ENCODE measurements at regions not wholly inside any gene's neighbourhood (a gene's known extent, or its start where the extent isn't known, plus 50 kb on each side); places are given as distances from the start of the nearest gene placed in this dataset.
A peak's percentile ranks its signal among the peaks of the same experiment; 100 is the strongest.
"Not testable (repeated sequence)": the region's sequence is repeated elsewhere in the genome, so short reads cannot be mapped to it uniquely, and the experiment has no call there.

DNA sequence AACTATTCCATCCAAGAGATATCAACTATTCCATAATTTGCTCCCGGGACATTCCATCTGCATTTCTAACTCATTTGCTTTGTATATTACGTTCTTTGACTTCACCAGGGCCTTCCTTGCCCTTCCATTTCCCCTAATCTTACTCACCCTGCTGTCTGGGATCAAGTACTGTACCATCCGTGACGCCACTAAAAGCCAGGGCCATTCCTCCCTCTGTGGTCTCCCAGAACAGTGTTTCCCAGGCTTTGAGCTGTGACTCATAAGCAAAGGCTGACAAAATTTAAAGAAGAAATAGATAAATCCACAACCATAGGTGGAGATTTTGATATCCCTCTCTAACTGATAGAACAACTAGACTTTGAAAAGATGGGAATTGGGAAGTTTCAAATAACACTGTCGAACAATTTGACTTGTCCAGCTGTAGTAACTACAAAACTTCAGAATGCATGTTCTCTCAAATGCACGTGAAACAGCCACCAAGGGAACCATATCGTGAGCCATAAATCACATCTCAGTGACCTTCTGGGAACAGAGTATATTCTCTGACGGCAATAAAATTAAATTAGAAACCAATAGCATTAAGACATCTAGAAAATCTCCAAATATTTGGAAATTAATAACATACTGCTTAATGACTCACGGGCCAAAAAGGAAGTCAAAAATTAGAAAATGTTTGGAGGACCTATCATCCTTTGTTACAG is 501.0 kb downstream of the SETD4 start:
- no peak for DNase-seq

DNA sequence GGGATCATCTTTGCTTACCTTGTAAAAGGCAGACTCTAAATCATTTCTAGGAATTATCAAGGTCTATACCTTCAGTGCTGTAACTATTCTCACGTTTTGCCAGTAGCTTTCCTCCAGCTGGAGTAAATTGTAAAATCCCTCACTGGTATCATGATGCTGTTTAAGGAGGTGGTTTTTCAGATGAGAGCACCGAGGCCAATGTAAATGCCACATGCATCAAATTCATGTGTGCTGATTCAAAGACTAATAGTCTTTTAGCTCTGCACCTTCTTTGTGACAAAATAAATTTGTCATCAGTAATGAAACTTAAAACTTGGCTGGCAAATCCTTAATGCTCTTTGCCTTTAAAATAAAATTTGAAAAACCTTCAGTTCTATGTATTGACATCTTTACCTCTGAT is 503.8 kb downstream of the SETD4 start:
- DNase-seq: no peak

DNA sequence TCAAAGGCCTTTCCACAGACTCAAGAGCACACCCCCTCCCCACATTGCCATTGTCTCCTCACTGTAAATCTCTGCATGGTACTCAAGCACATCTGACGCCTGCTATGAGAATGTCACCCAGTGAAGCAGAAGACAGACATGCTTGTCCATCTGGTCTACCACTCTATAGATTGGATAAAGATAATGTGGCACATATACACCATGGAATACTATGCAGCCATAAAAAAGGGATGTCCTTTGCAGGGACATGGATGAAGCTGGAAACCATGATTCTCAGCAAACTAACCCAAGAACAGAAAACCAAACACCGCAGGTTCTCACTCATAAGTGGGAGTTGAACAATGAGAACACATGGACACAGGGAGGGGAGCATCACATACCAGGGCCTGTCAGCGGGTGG is 503.4 kb upstream of the RUNX1 start:
- DNase-seq: not testable (repeated sequence)

DNA sequence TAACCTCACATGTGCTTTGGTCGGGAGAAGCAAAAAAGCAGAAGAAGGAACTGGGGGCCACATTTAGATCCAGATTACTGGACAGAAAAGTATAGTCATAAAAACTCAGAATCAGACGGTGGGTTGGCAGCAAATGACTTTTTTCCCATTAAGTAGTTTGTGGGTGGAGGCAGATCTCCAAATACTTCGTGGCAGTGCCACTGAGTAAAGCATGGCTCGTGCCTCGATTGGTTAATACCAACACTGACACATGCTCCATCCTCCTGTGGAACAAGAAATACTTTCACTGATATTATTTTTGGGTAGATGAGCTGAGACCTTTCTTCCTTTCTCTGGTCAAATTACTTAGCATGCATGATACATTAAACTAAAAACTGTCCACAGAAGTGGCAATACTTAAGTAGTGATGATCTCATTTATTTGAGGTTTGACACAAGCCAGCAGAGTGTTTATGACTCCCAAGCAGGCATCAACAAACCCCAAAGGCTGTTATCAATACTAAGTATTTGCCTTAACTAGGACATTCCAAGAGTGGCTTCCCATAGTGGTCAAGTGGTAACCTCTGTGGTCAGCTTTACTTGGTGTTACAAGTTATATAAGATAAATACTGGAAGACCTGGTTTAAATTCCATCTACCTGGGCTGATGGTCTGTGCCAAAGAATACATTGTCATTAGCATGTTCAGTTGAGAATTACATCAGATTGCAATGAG is 500.0 kb upstream of the RUNX1 start:
- no peak for DNase-seq

DNA sequence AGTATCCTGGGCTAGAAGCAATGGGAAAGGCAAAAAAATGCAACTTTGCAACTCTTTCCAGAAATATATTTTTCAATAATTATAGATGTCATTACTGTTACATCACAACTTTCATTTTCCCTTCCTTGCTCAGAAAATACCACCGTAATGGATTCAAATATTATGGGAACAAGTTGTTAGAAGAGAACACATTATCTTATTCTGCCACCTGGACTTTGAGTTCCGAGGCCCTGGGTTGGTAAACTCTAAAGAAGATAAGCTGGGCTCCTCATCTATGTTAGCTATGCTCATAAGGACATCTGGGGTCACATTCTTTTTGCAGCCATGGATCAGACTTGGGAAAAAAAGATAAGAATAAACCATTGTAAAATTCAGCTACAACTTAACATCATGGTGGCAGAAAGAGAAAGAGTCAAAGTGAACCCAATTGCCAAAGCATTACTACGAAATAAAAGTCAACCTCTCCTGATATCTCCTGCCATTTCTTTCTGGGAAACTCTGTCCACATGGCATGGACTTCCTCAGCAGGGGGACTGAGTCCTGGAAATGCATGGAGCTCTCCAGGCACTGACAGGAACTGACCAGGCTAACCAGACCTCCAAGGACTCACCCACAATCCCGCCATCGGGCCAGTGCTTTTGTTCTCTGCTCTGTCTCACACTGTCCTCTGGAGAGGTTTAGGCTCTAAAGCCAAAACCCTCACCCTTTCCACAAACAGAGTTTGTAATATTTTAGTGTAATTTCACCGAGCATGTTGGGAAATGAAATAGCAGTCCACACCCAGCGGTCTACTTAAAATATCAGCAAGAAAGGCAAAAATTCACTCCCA is 499.1 kb upstream of the RUNX1 start:
- DNase-seq: no peak

DNA sequence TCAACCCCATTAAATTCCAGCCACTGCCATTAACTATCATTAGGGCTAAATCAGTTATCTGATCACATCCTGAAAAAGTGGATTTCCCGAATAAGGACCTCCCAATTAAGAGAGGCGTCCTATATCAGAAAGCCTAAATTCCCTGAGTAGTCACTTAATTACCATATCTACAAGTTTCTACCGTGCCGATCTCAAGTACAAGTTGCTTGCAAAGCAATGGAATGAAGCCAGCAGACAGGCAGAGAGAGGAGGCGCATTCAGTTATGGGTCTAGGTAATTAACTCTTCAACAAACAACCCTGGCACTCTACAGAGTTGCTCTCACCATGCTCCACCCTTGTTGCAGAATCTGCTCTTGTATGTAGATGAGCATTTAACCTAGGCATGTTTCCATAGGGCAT is 494.6 kb upstream of the RUNX1 start:
- no peak for DNase-seq

DNA sequence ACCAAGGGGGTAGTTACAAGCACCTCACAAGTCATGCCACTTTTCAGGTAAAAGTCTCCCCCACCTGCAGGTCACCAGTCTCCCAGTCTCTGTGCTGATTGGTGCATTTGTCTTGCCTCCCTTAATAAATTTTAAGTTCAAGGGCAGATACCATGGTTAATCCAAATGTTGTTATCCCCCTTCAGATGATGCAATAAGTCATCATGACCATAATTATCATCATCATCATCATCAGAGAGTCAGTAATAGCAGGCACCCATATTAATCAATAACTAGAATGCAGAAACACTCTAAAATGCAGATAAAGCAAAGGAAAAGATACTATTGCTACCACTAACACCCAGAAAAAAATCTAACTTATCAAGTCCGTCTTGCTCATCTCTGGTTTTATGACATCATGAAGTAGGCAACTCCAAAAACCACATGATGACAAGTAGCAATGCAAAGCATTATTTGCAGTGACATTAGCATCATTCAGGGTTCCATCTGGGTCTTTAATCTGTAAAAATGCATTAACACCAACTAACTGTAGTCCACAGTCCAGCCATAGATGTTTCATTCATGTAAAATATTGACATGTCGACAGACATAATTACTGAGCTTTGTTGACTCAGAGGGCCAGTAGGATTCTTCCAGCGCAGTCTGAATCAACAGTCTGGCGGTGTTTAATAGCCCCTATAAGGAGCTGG is 492.0 kb upstream of the RUNX1 start:
- no peak for DNase-seq

DNA sequence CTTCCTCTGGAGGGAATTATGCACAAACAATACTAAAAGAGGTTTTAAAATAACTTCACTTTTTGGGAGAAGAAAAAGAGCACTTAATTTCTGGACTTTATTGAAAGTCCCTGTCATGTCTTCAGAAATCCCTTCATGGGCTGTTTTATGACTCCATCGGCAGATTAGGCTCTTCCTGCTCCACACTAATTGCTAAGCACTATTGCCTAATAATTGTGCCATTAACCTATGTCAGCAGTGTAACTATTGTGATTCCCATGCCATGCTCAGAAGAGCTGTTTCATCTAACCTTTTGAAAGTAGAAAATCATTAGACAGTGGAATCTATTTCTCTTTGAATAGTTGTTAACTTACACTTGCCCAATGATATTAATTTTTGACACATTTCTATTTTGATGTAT is 489.3 kb upstream of the RUNX1 start:
- no peak for DNase-seq

DNA sequence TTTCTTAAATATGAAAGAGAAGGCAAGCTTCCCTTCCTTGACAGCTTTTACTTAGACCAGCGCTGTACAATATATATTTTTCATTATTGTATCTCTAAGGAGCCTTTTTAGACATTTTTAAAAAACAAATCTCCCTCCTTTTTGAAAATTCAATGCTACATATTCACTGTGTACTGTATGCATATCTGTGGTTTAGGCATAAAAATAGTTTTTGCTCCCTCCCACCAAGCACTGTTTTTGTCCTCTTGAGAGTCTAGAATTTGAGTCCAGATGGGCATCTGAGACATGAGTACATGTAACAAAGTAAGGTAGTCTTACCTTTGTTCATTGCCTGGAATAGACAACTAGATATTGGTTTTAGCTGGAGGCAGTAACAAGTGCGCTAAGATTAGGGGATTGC is 488.5 kb upstream of the RUNX1 start:
- DNase-seq: no peak

DNA sequence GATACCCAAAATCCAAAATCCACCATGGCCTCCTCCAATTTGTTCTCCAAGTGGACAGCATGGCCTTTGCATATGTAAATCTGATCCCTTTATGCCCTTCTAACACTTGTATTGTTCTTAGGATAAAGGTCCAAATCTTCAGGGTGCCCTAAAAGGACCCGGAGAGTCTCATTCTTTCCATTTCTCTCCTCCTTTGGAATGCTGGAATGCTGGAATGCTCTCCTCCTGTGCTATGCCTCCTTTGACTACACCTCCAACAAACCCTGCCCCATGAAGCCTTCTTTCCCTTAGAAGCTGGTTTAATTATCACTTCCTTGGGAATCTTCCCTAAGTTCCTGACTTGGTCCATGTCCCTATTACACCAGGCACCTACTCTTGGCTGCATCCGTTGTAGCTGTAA is 484.8 kb upstream of the RUNX1 start:
- no peak for DNase-seq

DNA sequence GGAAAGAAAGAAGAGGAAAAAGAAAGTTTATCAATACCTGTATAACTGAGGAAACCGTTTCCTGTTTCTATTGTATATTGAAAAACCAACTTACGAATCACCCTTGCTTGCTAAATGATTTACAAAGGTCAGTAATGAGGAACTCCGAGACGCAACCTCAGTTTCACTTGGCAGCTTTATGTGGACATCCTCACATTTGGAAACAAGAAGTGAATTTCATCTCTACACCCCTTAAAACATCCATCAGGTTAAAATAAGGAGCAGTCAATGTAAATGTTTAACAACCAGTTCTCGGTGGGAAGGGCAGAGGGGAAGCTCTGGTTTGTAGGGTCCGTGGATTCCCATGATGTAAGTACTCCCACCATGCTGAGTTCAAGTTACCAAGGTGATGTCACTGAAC is 481.7 kb upstream of the RUNX1 start:
- no peak for DNase-seq

DNA sequence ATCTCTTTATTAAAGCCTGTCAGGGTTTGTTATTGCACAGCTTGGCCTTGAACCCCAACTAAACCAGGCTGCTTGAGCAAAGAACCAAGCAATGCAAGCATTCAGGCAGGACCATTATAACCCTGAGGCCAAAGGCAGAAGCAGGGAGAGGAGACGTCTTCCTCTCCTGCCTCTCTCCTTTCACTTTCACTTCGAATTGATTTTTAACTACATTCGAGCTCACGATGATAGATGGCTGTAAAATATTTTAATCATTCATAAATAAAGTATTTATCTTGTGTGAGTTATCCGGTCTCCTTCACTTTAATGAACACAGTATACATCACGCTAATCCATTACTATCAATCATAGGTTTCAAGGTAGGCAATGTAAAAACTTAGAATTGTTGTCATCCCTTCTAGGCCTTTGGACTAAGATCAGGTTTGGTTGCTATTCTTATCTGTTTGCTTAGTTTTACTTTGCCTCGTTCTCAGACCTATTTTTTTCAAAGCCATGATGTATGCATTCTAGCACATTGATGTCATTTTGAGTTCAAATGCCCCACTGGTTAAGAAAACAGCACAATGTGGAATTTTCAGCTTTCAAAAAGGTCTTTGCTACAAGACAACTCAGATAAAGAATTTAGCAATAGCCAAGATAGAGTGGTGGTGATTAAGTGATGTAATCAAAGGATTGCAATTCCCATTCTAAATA is 480.2 kb upstream of the RUNX1 start:
- DNase-seq: no peak

DNA sequence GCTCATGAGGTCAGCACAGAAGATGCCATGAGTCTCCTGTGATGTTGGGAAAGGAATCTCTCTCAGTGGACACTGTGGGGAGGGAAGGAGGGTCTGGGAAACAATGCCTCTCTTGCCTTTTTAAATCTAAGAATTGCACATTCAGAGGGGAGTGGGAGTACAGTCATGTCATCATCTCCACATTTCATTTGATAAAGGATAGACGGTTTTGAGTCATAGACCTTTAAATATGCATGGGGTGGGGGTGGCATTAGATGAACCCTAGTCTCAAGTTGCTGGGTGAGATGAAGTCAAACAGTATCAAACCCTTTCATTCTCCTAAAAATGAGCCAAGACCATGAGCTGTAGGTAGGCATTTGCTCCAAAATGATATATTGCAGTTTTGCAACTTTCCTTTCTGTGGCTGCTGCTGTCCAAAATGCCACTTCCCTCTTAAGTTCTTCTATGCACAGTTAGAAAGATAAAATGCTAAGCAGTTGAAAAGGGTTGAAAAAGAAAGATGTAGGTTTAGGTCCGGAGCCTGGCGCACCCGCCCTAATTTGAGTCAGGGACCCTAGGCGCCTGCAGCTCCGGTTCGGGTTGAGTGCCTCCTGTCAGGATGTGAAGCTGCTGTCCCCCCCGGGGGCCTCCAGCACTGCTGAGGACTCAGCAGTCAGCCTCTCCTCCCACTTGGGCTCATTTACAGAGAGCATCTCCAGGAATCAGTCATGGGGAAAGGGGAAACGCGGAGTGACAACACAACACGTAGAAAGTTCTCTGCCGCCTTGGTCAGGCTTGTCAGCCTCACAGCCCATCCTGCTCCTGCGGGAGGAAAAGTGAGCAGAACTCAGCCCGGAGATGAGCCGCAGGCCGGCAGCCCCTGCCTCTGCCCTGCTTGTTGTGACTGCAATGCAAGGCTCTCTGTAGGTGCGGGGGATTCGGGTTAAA is 479.3 kb upstream of the RUNX1 start:
- peak; percentile 4 for DNase-seq

DNA sequence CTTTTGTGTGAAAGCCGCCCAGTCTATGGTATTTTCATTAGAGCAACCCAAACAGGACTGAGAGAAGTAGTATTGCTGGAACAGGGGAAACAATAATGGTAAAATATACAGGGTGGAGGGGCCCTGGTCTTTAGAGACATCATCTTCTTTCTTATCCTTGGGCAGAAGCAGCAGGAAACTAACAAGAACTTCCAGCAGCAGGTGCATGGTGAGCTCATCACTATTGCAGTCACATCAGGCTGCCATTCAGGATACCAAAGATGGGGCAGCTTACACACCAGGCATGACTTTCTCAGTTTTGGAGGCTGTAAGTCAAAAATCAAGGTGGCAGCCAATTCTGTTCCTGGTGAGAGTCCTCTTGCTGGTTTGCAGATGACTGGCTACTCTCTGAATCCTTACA is 478.3 kb upstream of the RUNX1 start:
- DNase-seq: no peak

DNA sequence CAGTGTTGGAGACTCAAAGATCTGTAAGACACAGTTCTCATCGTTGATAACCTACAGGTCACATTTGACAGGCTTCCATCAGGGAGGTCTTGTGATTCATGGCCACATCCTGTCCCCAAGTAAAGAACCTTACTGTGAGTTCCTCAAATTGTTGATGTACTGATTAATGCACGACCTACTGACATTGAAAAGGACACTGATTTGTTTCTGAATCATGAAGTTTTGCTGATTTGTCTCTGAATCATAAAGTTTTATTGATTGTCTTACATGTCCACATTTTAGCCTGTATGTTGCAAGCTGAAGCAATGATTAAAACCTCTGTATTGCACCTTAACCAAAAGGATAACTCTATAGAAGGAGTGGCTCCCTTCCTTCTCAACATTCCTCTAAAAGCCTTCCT is 476.3 kb upstream of the RUNX1 start:
- no peak for DNase-seq

DNA sequence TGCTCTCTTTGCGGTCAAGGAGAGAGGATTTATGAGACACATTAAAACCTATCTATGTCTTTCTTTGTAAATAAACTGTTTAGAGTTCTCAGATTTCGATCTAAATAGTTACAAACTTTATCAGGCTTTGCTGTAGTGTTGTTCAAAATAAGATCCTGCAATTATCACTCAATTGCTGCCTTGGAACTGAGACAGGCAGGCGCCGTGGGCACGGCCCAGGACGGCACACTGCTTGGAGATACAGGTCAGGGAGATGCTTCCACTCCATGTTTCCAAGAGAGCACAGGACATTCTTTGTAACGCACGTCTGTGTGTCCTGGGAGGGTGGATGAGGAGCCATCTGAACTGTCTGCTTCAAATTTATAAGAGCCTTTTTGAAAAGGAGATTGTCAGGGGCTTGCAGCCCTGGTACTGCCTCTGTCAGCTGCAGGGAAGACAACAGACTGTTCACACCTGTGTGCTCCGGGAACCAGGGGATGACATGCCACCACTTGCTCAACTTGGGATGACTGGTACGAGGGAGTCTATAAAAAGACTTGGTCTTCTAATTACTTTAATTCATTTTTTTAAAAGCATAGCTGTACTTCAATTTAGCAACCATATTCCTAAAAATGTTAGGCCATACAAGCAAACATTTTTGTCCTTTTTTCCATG is 472.9 kb upstream of the RUNX1 start:
- DNase-seq: no peak

DNA sequence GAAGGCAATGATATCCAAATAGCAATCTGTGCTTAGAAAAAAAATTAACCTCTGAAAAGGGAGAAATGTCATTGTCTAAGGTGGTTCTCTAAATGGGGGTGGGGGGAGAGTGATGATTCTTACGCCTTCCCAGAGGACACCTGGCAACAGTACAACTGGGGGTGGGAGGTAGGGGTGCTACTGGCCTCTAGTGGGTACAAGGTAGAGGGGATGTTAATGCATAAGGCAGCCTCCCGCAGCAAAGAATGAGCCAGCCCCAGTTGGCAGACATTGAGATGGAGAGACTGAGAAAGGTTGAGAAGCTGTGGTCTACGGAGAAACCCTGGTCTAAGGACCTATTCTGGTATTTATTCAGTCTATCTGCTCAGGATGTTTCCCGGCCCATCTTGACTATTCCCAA is 472.2 kb upstream of the RUNX1 start:
- DNase-seq: no peak

DNA sequence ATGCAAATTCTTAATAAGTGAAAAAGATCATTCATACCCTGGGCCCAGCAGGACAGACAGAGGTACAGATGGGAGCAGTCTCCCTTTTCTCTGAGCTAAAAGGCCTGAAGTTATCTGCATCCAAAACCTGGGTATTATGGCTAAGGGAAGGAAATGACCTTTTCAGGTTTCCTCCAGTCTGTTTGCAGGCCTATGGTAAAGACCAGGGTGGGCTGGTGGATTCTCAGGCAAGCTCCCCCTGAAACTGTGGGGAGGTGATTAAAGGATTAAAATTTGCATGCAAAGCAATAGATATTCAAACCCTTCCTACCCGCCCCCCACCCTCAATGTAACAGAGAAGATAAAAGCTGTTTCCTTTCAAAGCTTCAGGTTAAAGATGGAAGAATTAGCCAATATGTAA is 471.8 kb upstream of the RUNX1 start:
- no peak for DNase-seq

DNA sequence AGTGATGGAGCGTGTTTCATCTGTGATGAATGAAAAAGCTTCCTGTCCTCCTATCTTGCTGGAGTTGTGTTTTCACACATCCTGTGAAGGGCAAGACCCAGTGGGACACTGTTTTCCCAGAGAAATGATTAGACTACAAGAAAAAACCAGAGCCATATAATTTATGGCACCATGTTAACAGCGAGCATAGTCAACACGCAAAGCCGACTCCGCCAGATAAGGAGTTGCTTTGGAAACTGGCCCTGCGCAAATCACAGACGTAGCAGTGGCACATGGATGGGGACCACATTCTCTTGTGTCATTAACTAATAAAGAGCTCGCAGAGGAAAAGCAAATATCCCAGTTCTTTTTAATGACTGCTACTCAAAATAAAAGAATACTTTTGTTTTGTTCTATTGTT is 471.2 kb upstream of the RUNX1 start:
- no peak for DNase-seq

DNA sequence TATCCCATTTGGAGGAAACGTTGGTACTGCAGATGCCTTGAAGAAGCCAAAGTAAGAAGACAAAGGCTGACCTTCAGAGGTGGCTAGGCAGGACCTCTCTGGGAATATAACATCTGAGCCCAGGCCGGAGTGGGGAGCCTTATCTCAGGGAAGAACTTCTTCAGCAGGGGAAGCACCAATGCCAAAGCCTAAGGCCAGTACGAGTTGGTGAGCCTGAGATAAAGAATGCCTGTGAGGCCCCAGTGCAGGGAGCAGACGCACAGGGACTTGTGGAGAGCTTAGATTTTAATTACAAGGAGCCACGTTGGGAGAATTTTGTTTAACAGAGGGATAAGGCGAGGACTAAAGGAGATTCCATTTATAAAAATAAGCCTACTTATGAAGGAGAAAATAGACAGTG is 468.8 kb upstream of the RUNX1 start:
- no peak for DNase-seq

DNA sequence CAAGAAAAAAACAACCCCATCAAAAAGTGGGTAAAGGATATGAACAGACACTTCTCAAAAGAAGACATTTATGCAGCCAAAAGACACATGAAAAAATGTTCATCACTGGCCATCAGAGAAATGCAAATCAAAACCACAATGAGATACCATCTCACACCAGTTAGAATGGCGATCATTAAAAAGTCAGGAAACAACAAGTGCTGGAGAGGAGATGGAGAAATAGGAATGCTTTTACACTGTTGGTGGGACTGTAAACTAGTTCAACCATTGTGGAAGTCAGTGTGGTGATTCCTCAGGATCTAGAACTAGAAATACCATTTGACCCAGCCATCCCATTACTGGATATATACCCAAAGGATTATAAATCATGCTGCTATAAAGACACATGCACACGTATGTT is 467.2 kb upstream of the RUNX1 start:
- DNase-seq: not testable (repeated sequence)

Measured in effector CD8-positive, alpha-beta T cell (primary cell).